ENCODE measurements at regions not wholly inside any gene's neighbourhood (a gene's known extent, or its start where the extent isn't known, plus 50 kb on each side); places are given as distances from the start of the nearest gene placed in this dataset.

- no peak for DNase-seq
- no peak overlapping the region for H3K4me2 ChIP-seq (replicated peaks; ENCODE audit: extremely low read depth, low read length, poor library complexity, severe bottlenecking)
- no peak overlapping the region for H3K4me3 ChIP-seq (replicated peaks in 1 of 3; ENCODE audit: low read depth in 2 of 3, low read length in 3 of 3)
- H3K36me3 ChIP-seq (replicated peaks in 1 of 2; ENCODE audit: control insufficient read depth in 1 of 2, insufficient read depth in 2 of 2, low read length in 2 of 2): no peaks in the 10 kb centered on the region
- H3K9me3 ChIP-seq (replicated peaks in 1 of 2; ENCODE audit: control insufficient read depth in 1 of 2, insufficient read depth in 1 of 2, low read length in 2 of 2): peaks cover 0 to 13% of the 10 kb centered on the region in 2 donors
- H3K9me3 Mint-ChIP-seq: peaks cover 3 to 9% (median 6%) of the 10 kb centered on the region in 7 donors
- H3K4me3 Mint-ChIP-seq: no peak overlapping the region
- H3K4me1 Mint-ChIP-seq: no peaks in the 10 kb centered on the region
- H3K9ac ChIP-seq (ENCODE audit: insufficient read depth, low read length, poor library complexity, severe bottlenecking): no peak overlapping the region
- H3K4me1 ChIP-seq (ENCODE audit: control insufficient read depth in 1 of 2, insufficient read depth in 2 of 2, low read length in 2 of 2): no peaks in the 10 kb centered on the region
- no peaks in the 10 kb centered on the region for H4K20me1 ChIP-seq (ENCODE audit: insufficient read depth, low read length)
- H3K79me2 ChIP-seq (ENCODE audit: insufficient read depth, low read length): no peaks in the 10 kb centered on the region
- no peaks in the 10 kb centered on the region for H3K36me3 Mint-ChIP-seq
- intact Hi-C loops (cut with micrococcal nuclease): no loop called here
- H3K27ac ChIP-seq (ENCODE audit: low read depth in 1 of 2, low read length in 2 of 2): no peak overlapping the region
- no peak for TF ChIP-seq CTCF (IDR thresholded peaks at IDR 0.05)
- no peak overlapping the region for H2AFZ ChIP-seq (ENCODE audit: insufficient read depth, low read depth, low read length, poor library complexity, severe bottlenecking)
- H3K27me3 ChIP-seq (ENCODE audit: control insufficient read depth in 2 of 2, insufficient read depth in 2 of 2, low read length in 2 of 2): no peaks in the 10 kb centered on the region
- no peaks in the 10 kb centered on the region for H3K27me3 Mint-ChIP-seq (ENCODE audit: low read depth in 3 of 3)
- H3K27ac Mint-ChIP-seq: peak overlapping the region in 1 of 7 donors; percentile 63
These were observed 833.8 kb downstream of the GRID1 start for GRCh38 chr10:85532773-85533172.

- no peaks in the 10 kb centered on the region for H3K4me1 ChIP-seq (ENCODE audit: control insufficient read depth in 1 of 2, insufficient read depth in 2 of 2, low read length in 2 of 2)
- no peak overlapping the region for H3K27ac Mint-ChIP-seq
- no peak overlapping the region for H3K4me2 ChIP-seq (replicated peaks; ENCODE audit: extremely low read depth, low read length, poor library complexity, severe bottlenecking)
- H3K4me3 ChIP-seq (replicated peaks in 1 of 3; ENCODE audit: low read depth in 2 of 3, low read length in 3 of 3): no peak overlapping the region
- no peaks in the 10 kb centered on the region for H3K4me1 Mint-ChIP-seq
- intact Hi-C loops (cut with micrococcal nuclease): no loop called here
- H3K27me3 Mint-ChIP-seq (ENCODE audit: low read depth in 3 of 3): no peaks in the 10 kb centered on the region
- H3K36me3 Mint-ChIP-seq: no peaks in the 10 kb centered on the region
- no peaks in the 10 kb centered on the region for H3K36me3 ChIP-seq (replicated peaks in 1 of 2; ENCODE audit: control insufficient read depth in 1 of 2, insufficient read depth in 2 of 2, low read length in 2 of 2)
- no peak overlapping the region for H2AFZ ChIP-seq (ENCODE audit: insufficient read depth, low read depth, low read length, poor library complexity, severe bottlenecking)
- peaks cover 0 to 4% (median 0%) of the 10 kb centered on the region in 7 donors for H3K9me3 Mint-ChIP-seq
- no peak for DNase-seq
- H3K27me3 ChIP-seq (ENCODE audit: control insufficient read depth in 2 of 2, insufficient read depth in 2 of 2, low read length in 2 of 2): no peaks in the 10 kb centered on the region
- no peak for TF ChIP-seq CTCF (IDR thresholded peaks at IDR 0.05)
- no peak overlapping the region for H3K27ac ChIP-seq (ENCODE audit: low read depth in 1 of 2, low read length in 2 of 2)
- H3K9me3 ChIP-seq (replicated peaks in 1 of 2; ENCODE audit: control insufficient read depth in 1 of 2, insufficient read depth in 1 of 2, low read length in 2 of 2): no peaks in the 10 kb centered on the region
- no peaks in the 10 kb centered on the region for H4K20me1 ChIP-seq (ENCODE audit: insufficient read depth, low read length)
- H3K79me2 ChIP-seq (ENCODE audit: insufficient read depth, low read length): no peaks in the 10 kb centered on the region
- H3K9ac ChIP-seq (ENCODE audit: insufficient read depth, low read length, poor library complexity, severe bottlenecking): no peak overlapping the region
- no peak overlapping the region for H3K4me3 Mint-ChIP-seq
These were observed 830.7 kb downstream of the GRID1 start for GRCh38 chr10:85535926-85536325.
